ENCODE measurements at regions not wholly inside any gene's neighbourhood (a gene's known extent, or its start where the extent isn't known, plus 50 kb on each side); places are given as distances from the start of the nearest gene placed in this dataset.

DNA sequence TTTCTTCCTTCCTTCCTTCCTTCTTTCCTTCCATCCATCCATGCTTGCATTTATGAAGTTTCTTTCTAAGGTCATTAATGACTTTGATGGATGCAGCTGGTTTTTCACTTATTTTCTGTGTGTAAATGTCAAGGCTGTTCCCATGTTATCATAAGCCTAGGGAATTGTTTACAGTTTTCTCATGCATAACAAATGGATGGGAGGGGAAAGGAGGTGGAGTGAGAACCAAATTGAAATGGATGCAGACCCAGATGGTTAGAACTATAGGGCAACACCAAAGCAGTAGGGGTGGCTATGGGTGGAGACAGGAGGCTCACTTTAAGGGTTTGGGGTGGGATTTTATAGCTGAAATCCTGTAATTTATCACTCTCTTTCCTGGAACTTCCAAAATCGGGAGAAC is 146.2 kb downstream of the TPH2 start:
- TF ChIP-seq, protein P1, sequence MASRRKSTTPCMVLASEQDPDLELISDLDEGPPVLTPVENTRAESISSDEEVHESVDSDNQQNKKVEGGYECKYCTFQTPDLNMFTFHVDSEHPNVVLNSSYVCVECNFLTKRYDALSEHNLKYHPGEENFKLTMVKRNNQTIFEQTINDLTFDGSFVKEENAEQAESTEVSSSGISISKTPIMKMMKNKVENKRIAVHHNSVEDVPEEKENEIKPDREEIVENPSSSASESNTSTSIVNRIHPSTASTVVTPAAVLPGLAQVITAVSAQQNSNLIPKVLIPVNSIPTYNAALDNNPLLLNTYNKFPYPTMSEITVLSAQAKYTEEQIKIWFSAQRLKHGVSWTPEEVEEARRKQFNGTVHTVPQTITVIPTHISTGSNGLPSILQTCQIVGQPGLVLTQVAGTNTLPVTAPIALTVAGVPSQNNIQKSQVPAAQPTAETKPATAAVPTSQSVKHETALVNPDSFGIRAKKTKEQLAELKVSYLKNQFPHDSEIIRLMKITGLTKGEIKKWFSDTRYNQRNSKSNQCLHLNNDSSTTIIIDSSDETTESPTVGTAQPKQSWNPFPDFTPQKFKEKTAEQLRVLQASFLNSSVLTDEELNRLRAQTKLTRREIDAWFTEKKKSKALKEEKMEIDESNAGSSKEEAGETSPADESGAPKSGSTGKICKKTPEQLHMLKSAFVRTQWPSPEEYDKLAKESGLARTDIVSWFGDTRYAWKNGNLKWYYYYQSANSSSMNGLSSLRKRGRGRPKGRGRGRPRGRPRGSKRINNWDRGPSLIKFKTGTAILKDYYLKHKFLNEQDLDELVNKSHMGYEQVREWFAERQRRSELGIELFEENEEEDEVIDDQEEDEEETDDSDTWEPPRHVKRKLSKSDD (CRISPR knock-in tag; IDR thresholded peaks at IDR 0.05; ENCODE audit: low read depth): no peak
- TF ChIP-seq, protein P2, sequence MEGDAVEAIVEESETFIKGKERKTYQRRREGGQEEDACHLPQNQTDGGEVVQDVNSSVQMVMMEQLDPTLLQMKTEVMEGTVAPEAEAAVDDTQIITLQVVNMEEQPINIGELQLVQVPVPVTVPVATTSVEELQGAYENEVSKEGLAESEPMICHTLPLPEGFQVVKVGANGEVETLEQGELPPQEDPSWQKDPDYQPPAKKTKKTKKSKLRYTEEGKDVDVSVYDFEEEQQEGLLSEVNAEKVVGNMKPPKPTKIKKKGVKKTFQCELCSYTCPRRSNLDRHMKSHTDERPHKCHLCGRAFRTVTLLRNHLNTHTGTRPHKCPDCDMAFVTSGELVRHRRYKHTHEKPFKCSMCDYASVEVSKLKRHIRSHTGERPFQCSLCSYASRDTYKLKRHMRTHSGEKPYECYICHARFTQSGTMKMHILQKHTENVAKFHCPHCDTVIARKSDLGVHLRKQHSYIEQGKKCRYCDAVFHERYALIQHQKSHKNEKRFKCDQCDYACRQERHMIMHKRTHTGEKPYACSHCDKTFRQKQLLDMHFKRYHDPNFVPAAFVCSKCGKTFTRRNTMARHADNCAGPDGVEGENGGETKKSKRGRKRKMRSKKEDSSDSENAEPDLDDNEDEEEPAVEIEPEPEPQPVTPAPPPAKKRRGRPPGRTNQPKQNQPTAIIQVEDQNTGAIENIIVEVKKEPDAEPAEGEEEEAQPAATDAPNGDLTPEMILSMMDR (CRISPR knock-in tag; IDR thresholded peaks at IDR 0.05): no peak

All from HepG2 (cell line).